ENCODE measurements at regions not wholly inside any gene's neighbourhood (a gene's known extent, or its start where the extent isn't known, plus 50 kb on each side); places are given as distances from the start of the nearest gene placed in this dataset.
"Not testable (repeated sequence)": the region's sequence is repeated elsewhere in the genome, so short reads cannot be mapped to it uniquely, and the experiment has no call there.

- DNase-seq (ENCODE audit: low spot score): peak; percentile 94
Observed at GRCh38 chr1:29569971-29570634, 333.8 kb downstream of the PTPRU start.

- DNase-seq (ENCODE audit: low spot score): no peak
Observed at GRCh38 chr1:29567257-29567656, 330.9 kb downstream of the PTPRU start.

DNA sequence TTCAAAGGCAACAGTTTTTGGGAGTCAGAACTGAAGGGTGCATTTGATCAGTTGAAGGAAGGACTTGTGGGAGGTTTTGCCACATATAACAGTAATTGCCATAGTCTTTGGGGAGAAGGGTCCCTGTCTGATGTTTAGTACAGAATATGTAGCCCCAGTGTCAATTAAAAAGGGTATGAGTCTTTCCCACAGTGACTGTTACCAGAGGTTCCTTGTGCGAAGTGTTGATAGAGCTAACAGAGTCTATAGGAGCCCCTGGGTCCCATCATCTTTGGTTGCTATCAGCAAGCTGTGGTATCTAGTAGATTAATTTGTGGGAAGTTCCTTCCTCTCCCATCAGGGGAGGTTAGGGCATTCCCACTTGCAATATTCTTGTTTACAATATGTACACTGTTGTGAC, 329.2 kb downstream of the PTPRU start:
- no peak for DNase-seq (ENCODE audit: low spot score)

DNA sequence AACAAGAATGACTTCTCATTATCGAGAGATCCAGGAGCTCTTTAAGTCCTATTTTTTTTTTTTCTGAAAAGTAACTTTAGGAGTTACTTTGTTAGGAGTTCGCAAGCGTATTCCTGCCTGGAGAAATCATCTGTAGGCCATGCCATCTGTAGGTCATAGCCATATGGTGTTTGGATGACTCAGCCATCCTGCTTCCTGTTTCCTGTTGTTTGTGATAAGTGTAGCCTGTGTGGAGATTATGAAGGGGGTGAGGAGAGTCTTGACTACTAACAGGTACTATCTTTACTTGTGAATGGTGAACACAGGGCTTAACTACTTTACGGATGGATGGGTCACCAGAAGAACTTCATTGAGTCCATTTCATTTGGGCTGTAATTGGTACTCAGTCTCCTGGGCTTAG, 327.2 kb downstream of the PTPRU start:
- peak; percentile 40 for DNase-seq (ENCODE audit: low spot score)

DNA sequence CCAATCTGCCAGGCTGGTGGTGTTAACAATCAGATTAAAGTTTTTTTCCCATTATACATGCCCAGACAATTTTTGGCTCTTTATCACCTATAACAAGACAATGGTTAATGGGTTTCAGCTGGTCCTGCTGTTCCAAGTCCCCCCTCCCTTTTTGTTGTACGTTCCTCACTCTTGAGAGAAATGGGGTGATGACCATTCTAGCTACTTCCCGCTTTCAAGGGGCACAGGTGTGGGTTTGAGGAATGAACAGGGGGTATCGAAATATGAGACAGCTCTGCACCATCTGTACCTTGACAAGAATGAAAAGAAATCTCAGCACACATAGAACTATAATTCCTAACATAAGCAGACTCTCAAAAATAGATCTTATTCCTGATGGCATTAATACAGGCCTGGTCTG, 326.8 kb downstream of the PTPRU start:
- DNase-seq (ENCODE audit: low spot score): no peak

DNA sequence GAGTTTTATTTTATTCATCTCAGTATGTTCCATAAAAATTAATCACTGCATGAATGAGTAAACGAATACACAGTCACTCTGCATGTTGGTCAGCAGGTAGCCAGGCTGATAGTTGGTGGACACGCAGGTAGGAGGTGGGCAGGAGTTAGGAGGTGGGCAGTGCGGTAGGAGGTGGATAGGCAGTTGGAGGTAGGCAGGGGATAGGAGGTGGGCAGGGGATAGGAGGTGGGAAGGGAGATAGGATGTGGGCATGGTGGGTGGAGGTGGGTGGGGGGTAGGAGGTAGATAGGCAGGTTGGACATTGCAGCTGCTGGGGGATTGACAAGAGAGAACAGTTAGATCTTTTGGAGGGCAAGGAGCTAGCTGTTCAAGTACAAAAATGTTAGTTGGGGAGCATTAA, 322.7 kb downstream of the PTPRU start:
- DNase-seq (ENCODE audit: low spot score): no peak

DNA sequence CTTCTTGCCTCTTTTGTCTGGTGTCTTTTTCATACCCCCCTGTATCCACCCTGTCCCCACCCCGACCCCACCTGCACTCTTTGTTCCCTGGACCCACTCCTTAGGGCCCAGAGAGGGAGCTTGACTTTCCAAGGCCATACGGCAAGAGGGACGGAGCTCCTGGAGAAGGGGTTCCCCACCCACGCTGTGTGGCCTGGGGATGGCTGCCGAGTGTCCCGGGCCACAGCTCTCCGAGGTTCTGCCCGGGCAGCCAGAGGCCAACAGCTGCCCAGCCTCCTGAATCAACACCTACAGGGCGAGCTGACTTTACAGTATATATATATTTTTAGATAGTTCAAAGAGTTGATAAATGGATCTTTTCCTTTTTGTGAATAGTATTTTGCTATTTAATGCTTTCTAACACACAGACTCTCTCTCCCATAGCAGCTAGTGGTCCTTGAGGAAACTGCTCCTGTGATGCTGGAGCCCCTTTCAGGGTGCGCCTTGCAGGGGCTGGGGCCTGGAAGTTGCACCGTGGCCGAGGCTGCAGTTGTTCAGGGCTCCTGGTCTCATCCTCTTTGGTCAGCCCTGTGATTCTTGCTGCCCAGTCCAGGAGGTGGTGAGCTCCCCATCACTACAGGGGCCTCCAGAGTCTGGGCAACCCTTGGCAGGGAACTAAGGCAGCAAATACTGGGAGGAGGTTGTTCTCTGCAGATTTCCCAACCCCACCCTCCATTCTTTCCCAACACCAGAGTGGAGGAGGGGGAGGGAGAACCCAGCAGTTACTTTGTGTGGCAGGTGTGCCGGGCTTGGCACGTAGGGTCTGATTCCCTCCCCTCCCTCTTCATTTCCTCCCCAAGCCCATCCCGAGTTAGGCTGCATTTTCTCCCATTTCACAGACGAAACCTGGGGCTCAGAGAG, 321.6 kb downstream of the PTPRU start:
- DNase-seq (ENCODE audit: low spot score): no peak

- DNase-seq (ENCODE audit: low spot score): no peak
Observed at GRCh38 chr1:29557066-29557465, 320.7 kb downstream of the PTPRU start.

- DNase-seq (ENCODE audit: low spot score): no peak
Observed at GRCh38 chr1:29556657-29557056, 320.3 kb downstream of the PTPRU start.

DNA sequence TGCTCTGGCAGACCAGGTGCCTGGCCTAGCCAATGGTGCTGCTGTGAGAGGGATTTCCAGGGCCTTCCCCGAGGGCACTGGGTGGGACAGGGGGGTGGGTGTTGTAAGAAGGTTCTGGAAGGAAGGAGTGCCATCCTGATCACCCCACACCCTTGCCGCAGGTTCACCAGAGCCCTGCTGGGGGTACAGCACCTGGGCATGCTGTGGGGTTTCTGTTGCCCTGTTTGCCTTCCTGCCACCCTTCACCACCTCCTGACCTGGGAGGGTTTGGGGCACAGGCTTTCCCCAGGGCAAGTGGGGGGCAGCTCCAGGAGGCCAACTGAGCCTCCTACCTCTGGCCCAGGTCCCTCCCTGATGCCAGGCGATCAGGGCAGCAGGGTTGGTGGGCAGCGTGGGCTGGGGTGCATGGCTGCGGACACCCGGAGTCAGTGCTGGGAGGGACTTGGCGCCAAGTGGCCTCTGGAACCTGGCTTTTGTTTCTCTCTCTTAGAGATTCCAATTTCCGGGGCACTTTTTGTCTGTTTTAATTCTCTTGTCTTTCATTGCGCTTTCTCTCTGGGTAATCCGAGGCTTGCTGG, 318.8 kb downstream of the PTPRU start:
- DNase-seq (ENCODE audit: low spot score): no peak

- no peak for DNase-seq (ENCODE audit: low spot score)
Observed at GRCh38 chr1:29554208-29554778, 318.0 kb downstream of the PTPRU start.

DNA sequence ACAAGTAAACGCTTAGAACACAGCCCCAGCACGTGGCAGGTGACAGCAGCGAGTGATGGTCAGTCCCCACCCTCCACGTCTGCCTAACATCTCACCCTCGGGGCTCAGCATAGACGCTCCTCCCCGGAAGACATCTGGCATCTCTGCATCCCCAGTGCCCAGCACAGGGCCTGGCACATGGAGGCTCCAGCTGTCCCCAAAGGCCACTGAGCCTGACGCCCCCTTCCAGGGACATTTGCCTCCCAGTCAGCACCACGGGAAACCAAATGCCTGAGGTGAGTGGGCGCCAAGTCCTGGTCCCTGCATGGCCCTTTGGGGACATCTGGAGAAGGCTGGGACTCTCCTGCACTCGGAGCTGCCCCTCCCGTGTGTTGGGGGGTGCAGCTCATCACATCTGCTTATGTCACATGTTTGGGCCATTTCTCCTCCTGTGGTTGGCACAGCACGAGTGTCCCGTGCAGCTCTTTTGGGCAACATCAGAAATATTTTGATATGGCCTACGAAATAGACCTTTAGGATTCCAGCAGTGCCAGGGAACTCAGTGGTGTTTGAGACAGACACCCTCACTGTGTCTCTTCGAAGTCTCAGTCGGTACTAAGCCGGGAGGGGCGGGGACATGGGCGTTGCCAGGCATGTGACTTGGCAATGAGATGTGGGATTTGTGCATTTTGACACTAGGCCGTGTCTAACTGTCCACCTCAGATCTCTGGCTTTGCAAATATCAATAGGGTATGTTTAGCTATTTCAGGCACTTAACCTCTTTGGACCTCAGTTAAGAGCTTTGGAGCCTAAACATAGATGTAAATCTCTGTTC, 315.0 kb downstream of the PTPRU start:
- no peak for DNase-seq (ENCODE audit: low spot score)

DNA sequence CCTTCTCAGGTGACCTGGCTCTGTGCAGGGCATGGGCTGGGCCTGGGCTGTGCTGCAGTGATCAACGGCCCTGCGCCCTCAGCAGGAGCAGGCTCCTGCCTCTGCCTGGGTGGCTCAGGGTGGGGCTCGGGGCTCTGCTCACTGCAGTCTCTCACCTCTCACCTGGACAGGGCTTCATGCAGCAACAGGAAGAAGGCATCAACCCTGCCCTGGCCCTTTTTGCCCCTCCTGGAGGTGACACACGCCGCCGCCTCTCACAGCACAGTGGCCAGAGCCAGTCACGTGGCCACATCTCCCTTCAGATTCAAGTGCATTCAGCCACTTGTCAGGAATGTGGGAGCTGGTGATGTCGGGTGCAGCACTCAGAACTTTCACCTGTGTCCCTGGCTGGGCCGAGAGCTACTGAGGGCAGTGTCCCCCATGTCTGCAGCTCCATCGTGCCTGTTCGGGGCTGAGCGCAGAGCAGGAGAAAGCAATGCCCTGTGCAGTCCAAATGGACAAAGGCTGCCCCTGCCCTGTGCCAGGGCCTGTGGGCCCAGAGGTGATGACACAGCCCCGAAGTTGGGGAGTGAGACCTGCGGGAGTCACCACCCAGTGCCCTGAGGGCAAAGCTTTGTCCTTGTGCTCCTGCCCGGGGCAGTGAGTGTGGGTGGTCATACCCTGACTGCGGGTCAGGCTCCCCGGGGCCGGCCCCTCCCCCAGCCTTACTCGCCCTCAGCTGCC, 314.0 kb downstream of the PTPRU start:
- DNase-seq (ENCODE audit: low spot score): no peak

- DNase-seq (ENCODE audit: low spot score): not testable (repeated sequence)
Observed at GRCh38 chr1:29549728-29550118, 313.4 kb downstream of the PTPRU start.

GRCh38 chr1:29549001-29549400, 312.7 kb downstream of the PTPRU start:
- DNase-seq (ENCODE audit: low spot score): no peak

GRCh38 chr1:29548091-29548490, 311.8 kb downstream of the PTPRU start:
- no peak for DNase-seq (ENCODE audit: low spot score)

DNA sequence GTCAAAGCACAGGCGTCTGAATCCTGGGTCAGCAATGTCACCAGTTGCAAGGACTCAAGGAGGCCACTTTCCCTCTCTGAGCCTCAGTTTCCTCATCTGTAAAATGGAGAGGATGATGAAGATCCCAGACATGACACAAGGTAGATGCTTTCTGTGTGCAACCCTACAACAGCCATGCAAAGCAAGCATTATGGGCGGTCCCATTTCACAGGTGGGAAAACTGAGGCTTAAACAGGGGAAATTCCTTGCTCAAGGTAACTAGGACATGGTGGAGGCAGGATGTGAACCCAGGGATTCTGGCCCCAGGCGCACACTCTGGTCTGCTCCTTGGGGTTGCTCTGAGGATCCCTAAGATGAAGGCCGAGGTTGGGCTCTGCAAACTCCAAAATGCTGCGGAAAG, 311.0 kb downstream of the PTPRU start:
- DNase-seq (ENCODE audit: low spot score): no peak

DNA sequence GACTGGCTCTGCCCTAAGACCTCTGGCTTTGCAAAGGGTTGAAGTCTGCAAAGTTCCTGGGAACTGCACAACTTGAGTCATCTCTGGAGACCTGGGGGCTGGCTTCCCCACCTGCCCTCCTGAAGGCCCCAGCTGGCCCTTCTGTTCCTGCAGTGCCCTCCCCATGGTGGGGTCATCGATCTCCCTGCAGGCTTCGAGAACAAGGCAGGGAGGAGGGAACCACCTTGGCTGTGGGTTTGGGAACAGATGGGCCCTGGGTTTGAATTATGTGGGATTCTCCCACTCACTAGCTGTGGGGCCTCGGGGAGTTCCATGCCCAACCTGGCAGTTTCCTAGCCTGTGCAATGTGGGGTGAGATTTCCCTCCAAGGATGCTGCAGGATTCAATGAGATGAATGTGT, 310.2 kb downstream of the PTPRU start:
- DNase-seq (ENCODE audit: low spot score): no peak

GRCh38 chr1:29544406-29544805, 308.1 kb downstream of the PTPRU start:
- DNase-seq (ENCODE audit: low spot score): no peak

DNA sequence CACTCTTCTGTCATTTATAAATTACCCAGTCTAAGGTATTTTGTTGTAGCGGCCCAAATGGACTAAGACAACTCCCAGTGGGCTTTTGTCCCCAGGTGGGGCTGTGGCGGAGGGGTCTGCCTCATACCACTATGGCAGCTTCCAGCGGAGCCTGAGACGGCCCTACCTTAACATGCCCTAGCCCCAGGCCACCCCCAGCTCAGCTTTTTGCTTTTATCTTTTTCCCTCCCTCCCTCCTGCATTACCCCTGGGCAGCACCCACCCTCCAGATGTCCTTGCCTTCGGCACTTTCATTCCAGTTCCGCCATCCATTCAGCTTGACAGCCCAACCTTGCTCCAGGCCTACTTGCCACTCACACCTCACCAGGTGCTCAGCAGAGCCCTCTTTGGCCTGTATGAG, 307.3 kb downstream of the PTPRU start:
- DNase-seq (ENCODE audit: low spot score): no peak

GRCh38 chr1:29542548-29542947, 306.2 kb downstream of the PTPRU start:
- DNase-seq (ENCODE audit: low spot score): no peak

Data from H4 (cell line).